H9 (cell line): ENCODE measurements at regions not wholly inside any gene's neighbourhood (a gene's known extent, or its start where the extent isn't known, plus 50 kb on each side); places are given as distances from the start of the nearest gene placed in this dataset.

Experiments used
- DNase-seq: peaks from one replicate; pipeline ENCODE4 v3.0.0-alpha.2; 2017
- H2AFZ ChIP-seq: one replicate; pipeline ENCODE4 v1.6.1; 2013; ENCODE audit warnings: mild to moderate bottlenecking, low read length, control low read depth, moderate library complexity
- H2AK5ac ChIP-seq: 2 replicates; pipeline ENCODE4 v1.6.1; 2013; ENCODE audit warnings: low read length, control low read depth, mixed read lengths; ENCODE audit not compliant: insufficient read length
- H2BK120ac ChIP-seq: one replicate; pipeline ENCODE4 v1.6.1; 2013; ENCODE audit warnings: low read depth, mild to moderate bottlenecking, low read length, control low read depth, inconsistent platforms; ENCODE audit not compliant: poor library complexity, severe bottlenecking
- H2BK12ac ChIP-seq: 2 replicates; pipeline ENCODE4 v1.6.1; 2013; ENCODE audit warnings: low read length, control low read depth, mixed read lengths, low read depth; ENCODE audit not compliant: insufficient read length
- H2BK15ac ChIP-seq: 2 replicates; pipeline ENCODE4 v1.6.1; 2013; ENCODE audit warnings: low read depth, low read length, control low read depth
- H2BK20ac ChIP-seq: one replicate; pipeline ENCODE4 v1.6.1; 2013; ENCODE audit warnings: low read depth, mild to moderate bottlenecking, low read length, control low read depth, inconsistent platforms; ENCODE audit not compliant: poor library complexity, severe bottlenecking
- H2BK5ac ChIP-seq: 2 replicates; pipeline ENCODE4 v1.6.1; 2013; ENCODE audit warnings: low read length, control low read depth, mixed read lengths; ENCODE audit not compliant: insufficient read length
- H3K14ac ChIP-seq: 2 replicates; pipeline ENCODE4 v1.6.1; 2013; ENCODE audit warnings: low read length, control low read depth; ENCODE audit not compliant: insufficient read depth
- H3K18ac ChIP-seq: 2 replicates; pipeline ENCODE4 v1.6.1; 2013; ENCODE audit warnings: low read depth, mild to moderate bottlenecking, mixed read lengths, low read length, control low read depth; ENCODE audit not compliant: insufficient read length
- H3K23ac ChIP-seq: 2 replicates; pipeline ENCODE4 v1.6.1; 2013; ENCODE audit warnings: low read length, control low read depth, mixed read lengths, low read depth; ENCODE audit not compliant: insufficient read length
- H3K23me2 ChIP-seq: 2 replicates; pipeline ENCODE4 v1.6.1; 2013; ENCODE audit warnings: low read depth, mild to moderate bottlenecking, mixed read lengths, low read length, control low read depth; ENCODE audit not compliant: insufficient read length, poor library complexity, severe bottlenecking
- H3K27ac ChIP-seq: 2 replicates; pipeline ENCODE4 v1.5.1; 2013; ENCODE audit warnings: low read length, control low read depth, mixed read lengths, low read depth; ENCODE audit not compliant: insufficient read length
- H3K27me3 ChIP-seq: 2 replicates; pipeline ENCODE4 v1.6.1; 2013; ENCODE audit warnings: low read length, control low read depth, inconsistent platforms; ENCODE audit not compliant: insufficient read depth
- H3K4ac ChIP-seq: 2 replicates; pipeline ENCODE4 v1.6.1; 2013; ENCODE audit warnings: low read depth, mild to moderate bottlenecking, control low read depth, inconsistent platforms, low read length, moderate library complexity
- H3K4me1 ChIP-seq: 2 replicates; pipeline ENCODE4 v1.6.1; 2013; ENCODE audit warnings: low read length, control low read depth, inconsistent platforms; ENCODE audit not compliant: insufficient read depth
- H3K4me2 ChIP-seq: 2 replicates; pipeline ENCODE4 v1.6.1; 2013; ENCODE audit warnings: low read length, control low read depth, mixed read lengths; ENCODE audit not compliant: insufficient read length, insufficient read depth
- H3K56ac ChIP-seq: 2 replicates; pipeline ENCODE4 v1.6.1; 2013; ENCODE audit warnings: low read depth, mild to moderate bottlenecking, mixed read lengths, low read length, control low read depth; ENCODE audit not compliant: insufficient read length
- H3K79me1 ChIP-seq: 2 replicates; pipeline ENCODE4 v1.6.1; 2013; ENCODE audit warnings: low read depth, mild to moderate bottlenecking, moderate library complexity, low read length, control low read depth, inconsistent platforms; ENCODE audit not compliant: insufficient read depth, poor library complexity, severe bottlenecking
- H3K79me2 ChIP-seq: 2 replicates; pipeline ENCODE4 v1.6.1; 2013; ENCODE audit warnings: low read length, control low read depth, inconsistent platforms; ENCODE audit not compliant: insufficient read depth
- H3K9ac ChIP-seq: 2 replicates; pipeline ENCODE4 v1.6.1; 2013; ENCODE audit warnings: low read length, control low read depth, mixed read lengths; ENCODE audit not compliant: insufficient read length; ENCODE audit errors: extremely low read depth
- H3K9me3 ChIP-seq: one replicate; pipeline ENCODE4 v1.6.1; 2013; ENCODE audit warnings: low read depth, low read length, inconsistent platforms; ENCODE audit not compliant: control insufficient read depth
- H3T11ph ChIP-seq: one replicate; pipeline ENCODE4 v1.6.1; 2013; ENCODE audit warnings: mild to moderate bottlenecking, low read length, control low read depth, inconsistent platforms
- H4K20me1 ChIP-seq: one replicate; pipeline ENCODE4 v1.6.1; 2013; ENCODE audit not compliant: control insufficient read depth, insufficient read length, insufficient read depth
- H4K5ac ChIP-seq: 2 replicates; pipeline ENCODE4 v1.6.1; 2013; ENCODE audit warnings: low read depth, mild to moderate bottlenecking, mixed read lengths, low read length, control low read depth; ENCODE audit not compliant: insufficient read length
- H4K8ac ChIP-seq: replicated peaks from 2 replicates; pipeline ENCODE4 v1.6.1; 2013; ENCODE audit warnings: low read length, control low read depth, mixed read lengths, low read depth; ENCODE audit not compliant: insufficient read length
- H4K91ac ChIP-seq: 2 replicates; pipeline ENCODE4 v1.6.1; 2013; ENCODE audit warnings: low read depth, mild to moderate bottlenecking, moderate library complexity, mixed read lengths, low read length, control low read depth; ENCODE audit not compliant: insufficient read length
- H3K27ac Mint-ChIP-seq, 3 experiments: 2 replicates in 2 of 3; 3 replicates in 1 of 3; pipeline ENCODE4 v1.8.0; 2020 to 2021; ENCODE audit warnings: mixed read lengths in 3 of 3, mild to moderate bottlenecking in 1 of 3, moderate library complexity in 1 of 3
- H3K27me3 Mint-ChIP-seq: 2 replicates; pipeline ENCODE4 v1.8.0; 2021; ENCODE audit warnings: low read depth, mild to moderate bottlenecking, moderate library complexity, mixed read lengths
- H3K36me3 Mint-ChIP-seq, 3 experiments: 2 replicates in 2 of 3; 3 replicates in 1 of 3; pipeline ENCODE4 v1.8.0; 2020 to 2021; ENCODE audit warnings: low read depth in 3 of 3, mixed read lengths in 3 of 3; ENCODE audit not compliant: insufficient read depth in 1 of 3
- H3K4me1 Mint-ChIP-seq, 2 experiments: 2 replicates each; pipeline ENCODE4 v1.8.0; 2020; ENCODE audit warnings: mixed read lengths in 2 of 2
- H3K4me3 Mint-ChIP-seq, 2 experiments: 2 replicates in 1 of 2; 3 replicates in 1 of 2; pipeline ENCODE4 v1.8.0; 2020 to 2021; ENCODE audit warnings: mild to moderate bottlenecking in 2 of 2, mixed read lengths in 2 of 2, moderate library complexity in 1 of 2
- H3K9me3 Mint-ChIP-seq, 2 experiments: 2 replicates in 1 of 2; 3 replicates in 1 of 2; pipeline ENCODE4 v1.8.0; 2020; ENCODE audit warnings: mild to moderate bottlenecking in 2 of 2, mixed read lengths in 2 of 2, moderate library complexity in 1 of 2
- CTCF ChIP-seq: fragments of 200-600 bp; sonication (generic); conservative IDR thresholded peaks from 3 replicates; pipeline ENCODE4 v1.8.0; 2021; ENCODE audit warnings: antibody characterized with exemption, mild to moderate bottlenecking
- WGBS: extraction: QIAGEN DNeasy Blood & Tissue Kit; methylation state at CpG from one replicate; pipeline ENCODE4 v1.1.7; 2013; ENCODE audit warnings: missing lambda C conversion rate, low lambda C conversion rate, mixed read lengths; ENCODE audit not compliant: insufficient read length; ENCODE audit errors: extremely low coverage; 5-methylcytosine and 5-hydroxymethylcytosine counted together

DNA sequence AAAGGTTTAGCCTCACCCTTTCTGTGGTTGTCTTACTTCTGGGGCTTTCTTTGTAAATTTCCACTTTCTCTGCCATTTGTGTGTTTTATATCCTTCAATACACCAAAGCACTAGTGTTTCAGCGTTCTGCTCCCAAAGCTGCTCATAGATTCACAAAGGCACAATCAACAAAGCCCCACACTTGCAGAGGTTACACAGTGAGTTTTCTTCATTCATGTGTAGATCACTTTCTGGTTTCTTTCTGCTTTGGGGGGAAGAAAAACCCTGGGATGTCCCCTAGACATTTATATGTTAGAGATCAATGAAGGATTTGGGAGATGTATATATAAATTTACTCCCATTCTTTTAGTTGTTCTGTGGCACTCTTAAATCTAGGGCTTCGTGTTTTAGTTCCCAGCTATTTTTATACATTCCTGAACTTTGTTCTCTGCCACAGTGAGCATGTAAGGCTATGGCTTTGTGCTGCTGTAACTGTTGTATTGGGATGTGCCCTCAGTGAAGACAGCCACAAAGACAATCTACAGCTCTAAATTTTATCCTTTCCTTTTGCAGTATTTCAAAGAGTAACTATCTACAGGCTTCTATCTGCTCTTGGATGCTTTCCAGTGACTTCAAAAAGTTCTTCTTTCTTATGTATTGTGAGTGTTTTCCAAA lies 636.5 kb downstream of the ZBBX start:
- H4K5ac ChIP-seq: no peak overlapping the region
- no peak overlapping the region for H3K4me3 Mint-ChIP-seq
- H2BK12ac ChIP-seq: no peak overlapping the region
- no peak overlapping the region for H4K91ac ChIP-seq
- no peaks in the 10 kb centered on the region for H3K23me2 ChIP-seq
- peak overlapping the region; percentile 36 for H2BK120ac ChIP-seq
- H2BK5ac ChIP-seq: no peak overlapping the region
- DNase-seq: no peak
- H3K79me2 ChIP-seq: no peaks in the 10 kb centered on the region
- no peak overlapping the region for H3K9ac ChIP-seq
- no peaks in the 10 kb centered on the region for H3K9me3 ChIP-seq
- H3K36me3 Mint-ChIP-seq: no peaks in the 10 kb centered on the region
- no peaks in the 10 kb centered on the region for H4K20me1 ChIP-seq
- H3K14ac ChIP-seq: no peak overlapping the region
- no peaks in the 10 kb centered on the region for H3K79me1 ChIP-seq
- H2AK5ac ChIP-seq: no peak overlapping the region
- no peak for TF ChIP-seq CTCF
- H2BK15ac ChIP-seq: no peak overlapping the region
- H2BK20ac ChIP-seq: no peak overlapping the region
- H3K27ac ChIP-seq: no peak overlapping the region
- H3K27ac Mint-ChIP-seq: peak overlapping the region; percentile 87 to 96 (median 92); a peak in 6 of 7 replicates
- no CpG with 5 or more reads among the region's 2 CpGs for WGBS
- peaks cover 13 to 15% of the 10 kb centered on the region in 2 experiments for H3K4me1 Mint-ChIP-seq
- H3K18ac ChIP-seq: no peak overlapping the region
- no peak overlapping the region for H3K56ac ChIP-seq
- no peak overlapping the region for H4K8ac ChIP-seq
- H3K23ac ChIP-seq: no peak overlapping the region
- no peak overlapping the region for H3T11ph ChIP-seq
- H3K27me3 Mint-ChIP-seq: no peaks in the 10 kb centered on the region
- no peak overlapping the region for H3K4ac ChIP-seq
- H3K9me3 Mint-ChIP-seq: no peaks in the 10 kb centered on the region; a peak in 1 of 5 replicates
- no peaks in the 10 kb centered on the region for H3K27me3 ChIP-seq
- peak overlapping the region; percentile 94 for H2AFZ ChIP-seq
- no peak overlapping the region for H3K4me2 ChIP-seq
- no peaks in the 10 kb centered on the region; the same call in 1 of the 2 replicates for H3K4me1 ChIP-seq
